ENCODE measurements at regions not wholly inside any gene's neighbourhood (a gene's known extent, or its start where the extent isn't known, plus 50 kb on each side); places are given as distances from the start of the nearest gene placed in this dataset.

- intact Hi-C loops (cut with DNase I), result no loop called here
- DNase-seq (ENCODE audit: low spot score), result no peak
Observed at GRCh38 chr2:18503376-18504228, 56.9 kb downstream of the RDH14 start.

DNA sequence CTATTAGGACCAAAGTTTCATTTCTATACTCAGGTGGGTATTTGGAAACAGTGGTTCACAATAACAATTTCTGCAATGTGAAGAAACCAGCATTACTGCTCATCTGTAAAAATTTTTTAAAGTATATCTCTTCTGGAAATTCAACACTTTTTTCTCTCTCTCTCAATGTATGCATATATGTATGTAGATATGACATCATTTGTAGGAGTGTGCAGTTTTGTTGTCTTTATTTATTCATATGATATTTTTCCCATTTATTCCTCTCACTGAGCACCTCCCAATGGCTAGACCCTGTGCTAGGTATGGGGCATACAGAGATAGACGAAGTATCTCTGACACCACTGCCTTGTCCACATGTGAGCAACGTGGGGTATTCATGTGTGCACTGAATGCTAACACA lies 58.3 kb downstream of the RDH14 start:
- intact Hi-C loops (cut with DNase I), result no loop called here
- no peak for DNase-seq (ENCODE audit: low spot score)

DNA sequence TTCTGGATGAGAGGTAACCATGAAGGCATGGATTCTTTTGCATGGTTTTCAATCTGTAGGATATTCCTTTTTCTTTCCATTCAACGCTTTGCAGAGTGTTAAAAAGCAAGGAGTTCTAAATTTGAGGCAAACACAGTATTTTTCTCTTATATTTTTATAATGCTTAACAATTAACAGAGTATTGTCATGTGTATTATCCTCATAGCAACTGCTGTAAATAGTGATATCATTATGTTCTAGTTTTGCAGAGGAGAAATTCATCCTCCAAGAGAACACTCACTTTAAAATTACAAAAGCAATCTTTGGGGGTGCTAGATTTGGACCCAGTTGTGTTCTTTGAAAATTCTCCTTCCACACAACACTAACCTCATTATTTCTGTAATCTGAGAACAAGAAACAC lies 58.7 kb downstream of the RDH14 start:
- intact Hi-C loops (cut with DNase I), result no loop called here
- no peak for DNase-seq (ENCODE audit: low spot score)

GRCh38 chr2:18501156-18501555 lies 59.3 kb downstream of the RDH14 start:
- intact Hi-C loops (cut with DNase I), result no loop called here

GRCh38 chr2:18500333-18500732 lies 60.1 kb downstream of the RDH14 start:
- intact Hi-C loops (cut with DNase I), result no loop called here
- DNase-seq (ENCODE audit: low spot score), result no peak

More at GRCh38 chr2:18501156-18501555, 59.3 kb downstream of the RDH14 start:
- DNase-seq (ENCODE audit: low spot score), result no peak

GRCh38 chr2:18498531-18498930 lies 61.9 kb downstream of the RDH14 start:
- no peak for DNase-seq (ENCODE audit: low spot score)
- intact Hi-C loops (cut with DNase I), result no loop called here

DNA sequence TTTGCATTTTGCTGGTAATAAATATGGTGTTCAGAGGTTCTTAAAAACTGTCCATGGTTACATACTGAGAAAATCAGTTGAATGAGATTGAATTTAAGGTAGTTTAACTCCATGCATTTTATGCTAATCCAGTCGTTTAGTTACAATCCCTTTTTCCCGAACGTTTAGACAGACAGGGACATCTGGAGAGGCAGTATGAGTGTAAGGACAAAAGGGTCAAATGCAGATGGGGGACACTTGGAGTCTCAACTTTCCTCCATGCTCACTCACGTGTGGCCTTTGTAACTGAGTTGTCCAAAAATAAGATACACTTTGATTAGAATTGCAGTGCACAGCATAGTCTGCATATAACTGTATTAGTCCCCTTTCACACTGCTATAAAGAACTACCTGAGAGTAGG lies 63.9 kb downstream of the RDH14 start:
- intact Hi-C loops (cut with DNase I), result no loop called here
- no peak for DNase-seq (ENCODE audit: low spot score)

- DNase-seq (ENCODE audit: low spot score), result no peak
- intact Hi-C loops (cut with DNase I), result no loop called here
Observed at GRCh38 chr2:18495058-18495457, 65.4 kb downstream of the RDH14 start.

GRCh38 chr2:18492721-18493120 lies 67.7 kb downstream of the RDH14 start:
- intact Hi-C loops (cut with DNase I), result no loop called here
- no peak for DNase-seq (ENCODE audit: low spot score)

- intact Hi-C loops (cut with DNase I), result no loop called here
- no peak for DNase-seq (ENCODE audit: low spot score)
Observed at GRCh38 chr2:18491577-18491976, 68.9 kb downstream of the RDH14 start.

GRCh38 chr2:18490901-18491300 lies 69.6 kb downstream of the RDH14 start:
- DNase-seq (ENCODE audit: low spot score), result no peak
- intact Hi-C loops (cut with DNase I), result no loop called here

- no peak for DNase-seq (ENCODE audit: low spot score)
- intact Hi-C loops (cut with DNase I), result no loop called here
Observed at GRCh38 chr2:18487106-18487913, 73.1 kb downstream of the RDH14 start.

DNA sequence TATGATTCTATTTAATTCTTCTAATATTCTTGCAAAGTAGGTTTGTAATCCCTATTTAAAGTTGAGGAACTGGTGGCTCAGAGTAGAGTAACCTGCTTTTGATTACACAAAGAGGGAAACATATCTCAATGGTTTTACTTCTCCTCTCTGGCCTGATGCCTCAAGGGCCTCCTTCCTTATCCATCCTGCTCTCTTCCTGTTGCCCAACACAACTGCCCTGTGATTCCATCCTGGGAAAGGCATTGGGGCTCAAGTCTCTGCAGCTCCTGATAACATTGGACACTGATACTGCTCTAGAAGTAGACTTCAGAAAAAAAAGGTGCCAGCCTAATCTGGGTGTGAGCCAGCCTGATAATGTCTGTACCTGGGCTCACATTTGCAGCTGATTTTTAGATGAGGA lies 75.8 kb downstream of the RDH14 start:
- intact Hi-C loops (cut with DNase I), result no loop called here
- DNase-seq (ENCODE audit: low spot score), result no peak

GRCh38 chr2:18483896-18484295 lies 76.6 kb downstream of the RDH14 start:
- intact Hi-C loops (cut with DNase I), result no loop called here
- no peak for DNase-seq (ENCODE audit: low spot score)

GRCh38 chr2:18482666-18483065 lies 77.8 kb downstream of the RDH14 start:
- no peak for DNase-seq (ENCODE audit: low spot score)
- intact Hi-C loops (cut with DNase I), result no loop called here

- intact Hi-C loops (cut with DNase I), result no loop called here
- DNase-seq (ENCODE audit: low spot score), result no peak
Observed at GRCh38 chr2:18479947-18480369, 80.5 kb downstream of the RDH14 start.

- intact Hi-C loops (cut with DNase I), result no loop called here
- DNase-seq (ENCODE audit: low spot score), result no peak
Observed at GRCh38 chr2:18477293-18477692, 83.2 kb downstream of the RDH14 start.

- DNase-seq (ENCODE audit: low spot score), result no peak
- intact Hi-C loops (cut with DNase I), result no loop called here
Observed at GRCh38 chr2:18476484-18476883, 84.0 kb downstream of the RDH14 start.

GRCh38 chr2:18475884-18476283 lies 84.6 kb downstream of the RDH14 start:
- DNase-seq (ENCODE audit: low spot score), result no peak

GRCh38 chr2:18474700-18475099 lies 85.8 kb downstream of the RDH14 start:
- intact Hi-C loops (cut with DNase I), result no loop called here
- no peak for DNase-seq (ENCODE audit: low spot score)

More at GRCh38 chr2:18475884-18476283, 84.6 kb downstream of the RDH14 start:
- intact Hi-C loops (cut with DNase I), result no loop called here
